Neural cell (in vitro differentiated cells): ENCODE measurements at regions not wholly inside any gene's neighbourhood (a gene's known extent, or its start where the extent isn't known, plus 50 kb on each side); places are given as distances from the start of the nearest gene placed in this dataset.

Experiments
- H2AFZ ChIP-seq: fragments of 200-600, 300-800 bp; sonication (generic), shearing (Covaris generic); 2 replicates; pipeline ENCODE4 v1.6.0; 2014; ENCODE audit warnings: low read depth, mild to moderate bottlenecking, antibody characterized with exemption, low read length, moderate library complexity
- H3F3A ChIP-seq: fragments of 200-600 bp; shearing (Covaris generic); 2 replicates; pipeline ENCODE4 v1.6.1; 2016; ENCODE audit warnings: mild to moderate bottlenecking, moderate library complexity, mixed read lengths, antibody characterized with exemption, low read length; ENCODE audit not compliant: insufficient read depth, poor library complexity, severe bottlenecking
- H3K27ac ChIP-seq: fragments of 200-600, 300-800 bp; sonication (generic), shearing (Covaris generic); 2 replicates; pipeline ENCODE4 v1.5.1; 2014; ENCODE audit warnings: mild to moderate bottlenecking, low read length, moderate library complexity
- H3K27me3 ChIP-seq: fragments of 300-800, 200-600 bp; sonication (generic), shearing (Covaris generic); 2 replicates; pipeline ENCODE4 v1.6.0; 2014; ENCODE audit warnings: mild to moderate bottlenecking, low read depth, low read length, moderate library complexity; ENCODE audit not compliant: insufficient read depth
- H3K36me3 ChIP-seq: fragments of 300-800, 200-600 bp; sonication (generic), shearing (Covaris generic); 2 replicates; pipeline ENCODE4 v1.5.1; 2014; ENCODE audit warnings: mild to moderate bottlenecking, antibody characterized with exemption, low read length, moderate library complexity; ENCODE audit not compliant: insufficient read depth
- H3K4me2 ChIP-seq: fragments of 300-800, 200-600 bp; sonication (generic), shearing (Covaris generic); 2 replicates; pipeline ENCODE4 v1.6.0; 2014; ENCODE audit warnings: mild to moderate bottlenecking, low read length
- H3K4me3 ChIP-seq: fragments of 300-800, 200-600 bp; sonication (generic), shearing (Covaris generic); 2 replicates; pipeline ENCODE4 v1.5.1; 2014; ENCODE audit warnings: mild to moderate bottlenecking, low read length, moderate library complexity
- H3K79me2 ChIP-seq: fragments of 200-600 bp; shearing (Covaris generic); replicated peaks from 2 replicates; pipeline ENCODE4 v1.6.0; 2014; ENCODE audit warnings: mild to moderate bottlenecking, low read length, moderate library complexity; ENCODE audit not compliant: insufficient read depth
- H3K9ac ChIP-seq: fragments of 300-800, 200-600 bp; sonication (generic), shearing (Covaris generic); 2 replicates; pipeline ENCODE4 v1.6.1; 2016; ENCODE audit warnings: mild to moderate bottlenecking, low read length, mixed read lengths
- H3K9me2 ChIP-seq: fragments of 200-600 bp; shearing (Covaris generic); 2 replicates; pipeline ENCODE4 v1.6.1; 2016; ENCODE audit warnings: mild to moderate bottlenecking, low read length, mixed read lengths; ENCODE audit not compliant: insufficient read depth
- H3K9me3 ChIP-seq: fragments of 200-600, 300-800 bp; sonication (generic), shearing (Covaris generic); 2 replicates; pipeline ENCODE4 v1.6.1; 2016; ENCODE audit warnings: mild to moderate bottlenecking, mixed run types, low read length, moderate library complexity, mixed read lengths
- H4K20me1 ChIP-seq: fragments of 200-600 bp; shearing (Covaris generic); 2 replicates; pipeline ENCODE4 v1.6.1; 2016; ENCODE audit warnings: mild to moderate bottlenecking, mixed run types; ENCODE audit not compliant: insufficient read depth
- EP300 ChIP-seq: fragments of 450-650 bp; conservative IDR thresholded peaks from 2 replicates; pipeline ENCODE4 v1.6.1; 2014; ENCODE audit warnings: antibody characterized with exemption, mild to moderate bottlenecking, moderate library complexity; ENCODE audit not compliant: poor library complexity, severe bottlenecking
- EZH2 ChIP-seq: fragments of 200-600, 300-800 bp; shearing (Covaris generic), sonication (generic); IDR thresholded peaks from 2 replicates; pipeline ENCODE4 v1.6.1; 2014; ENCODE audit warnings: antibody characterized with exemption, low read length, borderline replicate concordance, mild to moderate bottlenecking; ENCODE audit not compliant: insufficient read depth, poor library complexity, severe bottlenecking
- MXI1 ChIP-seq: fragments of 450-650 bp; conservative IDR thresholded peaks from 2 replicates; pipeline ENCODE4 v1.6.1; 2014; ENCODE audit warnings: antibody characterized with exemption, mild to moderate bottlenecking; ENCODE audit not compliant: poor library complexity, severe bottlenecking
- POLR2AphosphoS5 ChIP-seq: IDR thresholded peaks from 2 replicates; pipeline ENCODE4 v1.6.1; 2012
- RAD21 ChIP-seq: fragments of 450-650 bp; conservative IDR thresholded peaks from 2 replicates; pipeline ENCODE4 v1.6.1; 2014; ENCODE audit warnings: antibody characterized with exemption, mild to moderate bottlenecking, moderate library complexity
- REST ChIP-seq: IDR thresholded peaks from 2 replicates; pipeline ENCODE4 v1.6.1; 2012; ENCODE audit warnings: borderline replicate concordance
- SMC3 ChIP-seq: fragments of 450-650 bp; conservative IDR thresholded peaks from 2 replicates; pipeline ENCODE4 v1.6.1; 2014; ENCODE audit warnings: antibody characterized with exemption, mild to moderate bottlenecking, moderate library complexity; ENCODE audit not compliant: poor library complexity
- TAF1 ChIP-seq: IDR thresholded peaks from 2 replicates; pipeline ENCODE4 v1.6.1; 2012; ENCODE audit warnings: low read depth
- TF ChIP-seq, protein P1 (sequence below): fragments of 450-650 bp; IDR thresholded peaks from 2 replicates; pipeline ENCODE4 v1.5.1; 2014; ENCODE audit warnings: antibody characterized with exemption, mild to moderate bottlenecking, moderate library complexity; ENCODE audit not compliant: poor library complexity, severe bottlenecking

- no peak overlapping the region for H3K4me2 ChIP-seq
Measured at GRCh38 chr9:108269371-108269770, 586.4 kb downstream of the ACTL7B start.

DNA sequence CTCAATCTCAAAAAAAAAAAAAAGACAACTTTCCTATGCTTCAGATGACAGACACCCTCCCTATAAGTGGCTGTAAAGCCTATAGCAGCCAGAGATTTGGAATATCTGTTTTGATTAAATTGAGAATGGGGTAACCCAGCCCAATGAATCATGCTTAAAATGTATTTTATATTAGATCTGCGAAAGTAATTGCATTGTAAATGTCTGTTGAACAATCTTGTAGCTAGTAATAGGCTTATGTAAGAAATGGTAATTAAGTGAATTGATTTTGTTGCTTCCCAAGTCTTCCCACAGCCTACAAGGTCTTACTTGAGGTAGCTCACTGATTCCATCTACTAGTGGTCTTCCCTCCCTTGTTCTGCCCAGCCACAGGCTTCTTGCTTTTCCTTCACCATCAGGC, 590.7 kb downstream of the ACTL7B start:
- no peaks in the 10 kb centered on the region for H3K27me3 ChIP-seq
- no peaks in the 10 kb centered on the region for H4K20me1 ChIP-seq
- H3K9me2 ChIP-seq, result no peaks in the 10 kb centered on the region
- no peaks in the 10 kb centered on the region for H3K79me2 ChIP-seq
- no peak overlapping the region for H2AFZ ChIP-seq
- no peak overlapping the region for H3K27ac ChIP-seq
- no peak overlapping the region for H3K9ac ChIP-seq
- H3K4me2 ChIP-seq, result no peak overlapping the region
- TF ChIP-seq MXI1, result no peak
- TF ChIP-seq EP300, result no peak
- TF ChIP-seq SMC3, result no peak
- no peak for TF ChIP-seq REST
- TF ChIP-seq, protein P1, sequence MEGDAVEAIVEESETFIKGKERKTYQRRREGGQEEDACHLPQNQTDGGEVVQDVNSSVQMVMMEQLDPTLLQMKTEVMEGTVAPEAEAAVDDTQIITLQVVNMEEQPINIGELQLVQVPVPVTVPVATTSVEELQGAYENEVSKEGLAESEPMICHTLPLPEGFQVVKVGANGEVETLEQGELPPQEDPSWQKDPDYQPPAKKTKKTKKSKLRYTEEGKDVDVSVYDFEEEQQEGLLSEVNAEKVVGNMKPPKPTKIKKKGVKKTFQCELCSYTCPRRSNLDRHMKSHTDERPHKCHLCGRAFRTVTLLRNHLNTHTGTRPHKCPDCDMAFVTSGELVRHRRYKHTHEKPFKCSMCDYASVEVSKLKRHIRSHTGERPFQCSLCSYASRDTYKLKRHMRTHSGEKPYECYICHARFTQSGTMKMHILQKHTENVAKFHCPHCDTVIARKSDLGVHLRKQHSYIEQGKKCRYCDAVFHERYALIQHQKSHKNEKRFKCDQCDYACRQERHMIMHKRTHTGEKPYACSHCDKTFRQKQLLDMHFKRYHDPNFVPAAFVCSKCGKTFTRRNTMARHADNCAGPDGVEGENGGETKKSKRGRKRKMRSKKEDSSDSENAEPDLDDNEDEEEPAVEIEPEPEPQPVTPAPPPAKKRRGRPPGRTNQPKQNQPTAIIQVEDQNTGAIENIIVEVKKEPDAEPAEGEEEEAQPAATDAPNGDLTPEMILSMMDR, result no peak
- no peaks in the 10 kb centered on the region for H3K36me3 ChIP-seq
- no peak overlapping the region for H3K4me3 ChIP-seq
- H3F3A ChIP-seq, result no peaks in the 10 kb centered on the region
- no peaks in the 10 kb centered on the region for H3K9me3 ChIP-seq

More at GRCh38 chr9:108269371-108269770, 586.4 kb downstream of the ACTL7B start:
- Histone ChIP-seq H2AFZ (no peak overlapping the region), H3K79me2 (no peaks in the 10 kb centered on the region), H3F3A (no peaks in the 10 kb centered on the region), H3K27ac (no peak overlapping the region), H3K9me2 (no peaks in the 10 kb centered on the region), H4K20me1 (no peaks in the 10 kb centered on the region), H3K36me3 (no peaks in the 10 kb centered on the region), H3K27me3 (no peaks in the 10 kb centered on the region), H3K9ac (no peak overlapping the region), H3K4me3 (no peak overlapping the region), H3K9me3 (no peaks in the 10 kb centered on the region)
- no peak for TF ChIP-seq REST
- TF ChIP-seq EZH2, result no peak
- no peak for TF ChIP-seq SMC3
- TF ChIP-seq TAF1, result no peak
- no peak for TF ChIP-seq RAD21
- TF ChIP-seq MXI1, result no peak
- TF ChIP-seq, protein P1, result no peak
- no peak for TF ChIP-seq EP300
- TF ChIP-seq POLR2AphosphoS5, result no peak
